A549 (cell line): ENCODE measurements at regions not wholly inside any gene's neighbourhood (a gene's known extent, or its start where the extent isn't known, plus 50 kb on each side); places are given as distances from the start of the nearest gene placed in this dataset.

Experiments
- ATAC-seq, 2 experiments: fragments of 200-7000 bp in 1 of 2; fragments of >200 bp in 1 of 2; cut with Nextera tagmentation in 1 of 2; cut with Tn5 transposase in 1 of 2; 3 replicates each; pipeline versions ENCODE4 v1.8.0 to v1.9.1; 2018 to 2020; ENCODE audit warnings: mild to moderate bottlenecking in 1 of 2, moderate library complexity in 1 of 2
- CTCF ChIA-PET: fragments of 300-600 bp; sonication (Branson Sonifier 250); formaldehyde crosslinking; extraction: SDS; loops from one replicate; lab custom pipeline; 2021; ENCODE audit warnings: antibody characterized with exemption, inconsistent platforms; lab: Yijun Ruan, JAX
- POLR2A ChIA-PET: fragments of 350-600 bp; formaldehyde crosslinking; extraction: SDS; loops from one replicate; lab custom pipeline; 2021; ENCODE audit warnings: antibody characterized with exemption, inconsistent platforms; lab: Yijun Ruan, JAX
- DNase-seq, 2 experiments: peaks; one replicate each; pipeline versions ENCODE4 v3.0.0 to v3.0.0-alpha.2; 2011 to 2016; ENCODE audit warnings: low read depth in 1 of 2, low spot score in 1 of 2
- FAIRE-seq: peaks from 2 replicates; lab custom pipeline; 2011; peaks lifted over from hg19 to GRCh38; lab: Jason Lieb, UNC
- H3K27ac ChIP-seq, 2 experiments: fragments of >200 bp; sonication (Bioruptor Twin); formaldehyde crosslinking; 3 replicates each; pipeline ENCODE4 v1.5.1; 2016 to 2017
- H3K4me1 ChIP-seq: fragments of >200 bp; sonication (Bioruptor Twin); formaldehyde crosslinking; 3 replicates; pipeline ENCODE4 v1.6.1; 2016
- H3K4me2 ChIP-seq: fragments of >200 bp; sonication (Bioruptor Twin); formaldehyde crosslinking; 3 replicates; pipeline ENCODE4 v1.6.1; 2016
- H3K4me3 ChIP-seq: fragments of >200 bp; sonication (Bioruptor Twin); formaldehyde crosslinking; 3 replicates; pipeline ENCODE4 v1.5.1; 2016
- H3K9me3 ChIP-seq: fragments of >200 bp; sonication (Bioruptor Twin); formaldehyde crosslinking; 3 replicates; pipeline ENCODE4 v1.6.1; 2016
- ATOH8 ChIP-seq: fragments of 250-450 bp; sonication (Bioruptor Pico); IDR thresholded peaks from 2 replicates; pipeline ENCODE4 v1.5.0; 2020; ENCODE audit warnings: low read depth, mild to moderate bottlenecking, moderate library complexity
- CBX8 ChIP-seq: fragments of 200-600 bp; sonication (generic); IDR thresholded peaks from 2 replicates; pipeline ENCODE4 v1.6.1; 2016
- CHD2 ChIP-seq: fragments of 150-350 bp; IDR thresholded peaks from 2 replicates; pipeline ENCODE4 v1.6.1; 2014; ENCODE audit warnings: low read length; ENCODE audit not compliant: partially characterized antibody
- CHD4 ChIP-seq: fragments of 200-600 bp; sonication (generic); IDR thresholded peaks from 2 replicates; pipeline ENCODE4 v1.6.1; 2016; ENCODE audit warnings: antibody characterized with exemption, mild to moderate bottlenecking, borderline replicate concordance
- ELK1 ChIP-seq: fragments of 150-350 bp; IDR thresholded peaks from 2 replicates; pipeline ENCODE4 v1.6.1; 2014; ENCODE audit warnings: low read depth, mild to moderate bottlenecking, low read length
- FOSL2 ChIP-seq, 2 experiments: fragments of 450-650 bp in 1 of 2; fragments of >200 bp in 1 of 2; sonication (Bioruptor Twin) in 1 of 2; formaldehyde crosslinking; IDR thresholded peaks; 2 replicates each; pipeline versions ENCODE4 v1.5.0 to v1.6.1; 2016 to 2020; ENCODE audit warnings: mild to moderate bottlenecking in 1 of 2, moderate library complexity in 1 of 2
- FOXS1 ChIP-seq: fragments of 250-450 bp; sonication (Bioruptor Pico); IDR thresholded peaks from 2 replicates; pipeline ENCODE4 v1.5.0; 2020; ENCODE audit warnings: mild to moderate bottlenecking, moderate library complexity
- HDAC2 ChIP-seq: fragments of 200-600 bp; sonication (generic); IDR thresholded peaks from 2 replicates; pipeline ENCODE4 v1.6.1; 2016
- HOXA7 ChIP-seq: fragments of 250-450 bp; sonication (Bioruptor Pico); IDR thresholded peaks from 2 replicates; pipeline ENCODE4 v1.5.0; 2020; ENCODE audit warnings: mild to moderate bottlenecking, moderate library complexity
- JUNB ChIP-seq: fragments of >200 bp; sonication (Bioruptor Twin); formaldehyde crosslinking; IDR thresholded peaks from 2 replicates; pipeline ENCODE4 v1.6.1; 2016
- KDM5A ChIP-seq: fragments of 200-600 bp; sonication (generic); IDR thresholded peaks from 2 replicates; pipeline ENCODE4 v1.6.1; 2016; ENCODE audit warnings: antibody characterized with exemption, mild to moderate bottlenecking
- MAZ ChIP-seq: fragments of 150-350 bp; IDR thresholded peaks from 2 replicates; pipeline ENCODE4 v1.6.1; 2014; ENCODE audit warnings: antibody characterized with exemption, low read depth, low read length, borderline replicate concordance
- NFE2L2 ChIP-seq: fragments of 150-350 bp; conservative IDR thresholded peaks from 2 replicates; pipeline ENCODE4 v1.6.1; 2014; ENCODE audit warnings: low read length
- NR3C1 ChIP-seq: fragments of >200 bp; sonication (Bioruptor Twin); formaldehyde crosslinking; IDR thresholded peaks from 3 replicates; pipeline ENCODE4 v1.6.1; 2017
- RARB ChIP-seq: fragments of 250-450 bp; sonication (Bioruptor Pico); IDR thresholded peaks from 2 replicates; pipeline ENCODE4 v1.8.0; 2021; ENCODE audit warnings: mild to moderate bottlenecking, moderate library complexity
- SREBF2 ChIP-seq: fragments of 450-650 bp; IDR thresholded peaks from 2 replicates; pipeline ENCODE4 v1.6.1; 2014; ENCODE audit warnings: mild to moderate bottlenecking, moderate library complexity
- TFCP2L1 ChIP-seq: fragments of 250-450 bp; sonication (Bioruptor Pico); IDR thresholded peaks from 2 replicates; pipeline ENCODE4 v1.5.0; 2021; ENCODE audit warnings: mild to moderate bottlenecking
- TP53 ChIP-seq: fragments of 250-450 bp; sonication (Bioruptor Pico); IDR thresholded peaks from 2 replicates; pipeline ENCODE4 v1.5.0; 2021; ENCODE audit warnings: mild to moderate bottlenecking, moderate library complexity
- ZSCAN20 ChIP-seq: fragments of 250-450 bp; sonication (Bioruptor Pico); IDR thresholded peaks from 2 replicates; pipeline ENCODE4 v1.8.0; 2022; ENCODE audit warnings: mild to moderate bottlenecking, moderate library complexity
- WGBS: methylation state at CpG from one replicate; pipeline ENCODE4 v1.1.6; 2017; ENCODE audit errors: missing lambda C conversion rate; 5-methylcytosine and 5-hydroxymethylcytosine counted together
- TF ChIP-seq, protein P1 (sequence below): fragments of >200 bp; sonication (Bioruptor Twin); formaldehyde crosslinking; IDR thresholded peaks from 3 replicates; pipeline ENCODE4 v1.6.1; 2016
- TF ChIP-seq, protein P2 (sequence below): fragments of 450-650 bp; IDR thresholded peaks from 2 replicates; pipeline ENCODE4 v1.6.1; 2014; ENCODE audit warnings: antibody characterized with exemption

DNA sequence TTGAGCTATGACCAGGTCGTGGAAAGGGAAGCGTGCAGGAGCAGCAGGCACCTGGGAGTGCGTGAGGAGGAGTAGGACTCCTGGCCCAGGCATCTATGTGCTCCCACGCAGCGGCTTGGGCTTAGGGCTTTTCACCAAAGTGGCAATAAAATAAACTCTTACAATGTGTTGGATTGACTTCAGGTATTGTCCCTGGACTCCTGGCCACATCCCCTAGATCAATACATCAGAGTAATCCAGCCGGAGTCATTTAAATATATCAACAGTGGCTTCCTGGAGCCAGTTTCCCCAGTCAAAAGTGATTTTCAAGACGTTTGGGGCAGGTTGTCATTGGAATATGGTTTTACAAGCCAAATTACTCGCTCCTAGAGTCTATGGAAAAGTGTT lies 344.4 kb downstream of the WDR11 start:
- no peak for TF ChIP-seq TFCP2L1
- H3K9me3 ChIP-seq: no peaks in the 10 kb centered on the region
- no peak for ATAC-seq
- H3K27ac ChIP-seq: no peak overlapping the region
- no peaks in the 10 kb centered on the region for H3K4me1 ChIP-seq
- no peak for FAIRE-seq
- H3K4me2 ChIP-seq: no peak overlapping the region
- ChIA-PET POLR2A (no interaction called here), CTCF (no interaction called here)
- no peak for DNase-seq
- 8% methylated on average over 8 of the region's 8 CpGs for WGBS
- no peak overlapping the region for H3K4me3 ChIP-seq

DNA sequence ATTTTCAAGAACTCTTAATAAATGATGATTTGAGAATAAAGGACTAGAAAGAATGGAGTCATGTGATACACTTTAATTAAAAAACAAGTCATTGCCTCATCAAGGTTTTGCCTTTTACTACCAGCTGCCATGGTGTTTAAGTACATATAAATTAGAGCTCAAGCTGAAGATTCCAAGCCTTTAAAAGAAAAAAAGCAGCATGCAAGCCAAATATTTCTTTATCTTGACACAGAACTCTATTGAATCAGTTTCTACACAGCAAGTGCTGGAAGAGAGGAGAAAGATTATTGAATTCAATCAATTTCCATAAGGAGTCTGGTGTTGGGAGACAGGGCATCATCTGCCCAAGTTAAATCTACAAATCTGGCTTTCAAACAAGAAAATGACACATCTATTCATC lies 347.9 kb downstream of the WDR11 start:
- Histone ChIP-seq H3K9me3 (no peaks in the 10 kb centered on the region), H3K4me3 (no peak overlapping the region), H3K4me2 (no peak overlapping the region), H3K27ac (no peak overlapping the region), H3K4me1 (no peaks in the 10 kb centered on the region)
- DNase-seq (no peak), ATAC-seq (no peak), FAIRE-seq (no peak)
- ChIA-PET CTCF (no interaction called here), POLR2A (no interaction called here)
- TF ChIP-seq CHD4 (no peak), ELK1 (no peak), HDAC2 (no peak), ZSCAN20 (CRISPR knock-in tag) (no peak), SREBF2 (no peak), TP53 (no peak), CHD2 (no peak), NFE2L2 (no peak), FOXS1 (CRISPR knock-in tag) (no peak), MAZ (no peak)
- TF ChIP-seq, protein P1, sequence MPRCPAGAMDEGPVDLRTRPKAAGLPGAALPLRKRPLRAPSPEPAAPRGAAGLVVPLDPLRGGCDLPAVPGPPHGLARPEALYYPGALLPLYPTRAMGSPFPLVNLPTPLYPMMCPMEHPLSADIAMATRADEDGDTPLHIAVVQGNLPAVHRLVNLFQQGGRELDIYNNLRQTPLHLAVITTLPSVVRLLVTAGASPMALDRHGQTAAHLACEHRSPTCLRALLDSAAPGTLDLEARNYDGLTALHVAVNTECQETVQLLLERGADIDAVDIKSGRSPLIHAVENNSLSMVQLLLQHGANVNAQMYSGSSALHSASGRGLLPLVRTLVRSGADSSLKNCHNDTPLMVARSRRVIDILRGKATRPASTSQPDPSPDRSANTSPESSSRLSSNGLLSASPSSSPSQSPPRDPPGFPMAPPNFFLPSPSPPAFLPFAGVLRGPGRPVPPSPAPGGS: no peak
- TF ChIP-seq, protein P2, sequence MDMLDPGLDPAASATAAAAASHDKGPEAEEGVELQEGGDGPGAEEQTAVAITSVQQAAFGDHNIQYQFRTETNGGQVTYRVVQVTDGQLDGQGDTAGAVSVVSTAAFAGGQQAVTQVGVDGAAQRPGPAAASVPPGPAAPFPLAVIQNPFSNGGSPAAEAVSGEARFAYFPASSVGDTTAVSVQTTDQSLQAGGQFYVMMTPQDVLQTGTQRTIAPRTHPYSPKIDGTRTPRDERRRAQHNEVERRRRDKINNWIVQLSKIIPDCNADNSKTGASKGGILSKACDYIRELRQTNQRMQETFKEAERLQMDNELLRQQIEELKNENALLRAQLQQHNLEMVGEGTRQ: no peak

DNA sequence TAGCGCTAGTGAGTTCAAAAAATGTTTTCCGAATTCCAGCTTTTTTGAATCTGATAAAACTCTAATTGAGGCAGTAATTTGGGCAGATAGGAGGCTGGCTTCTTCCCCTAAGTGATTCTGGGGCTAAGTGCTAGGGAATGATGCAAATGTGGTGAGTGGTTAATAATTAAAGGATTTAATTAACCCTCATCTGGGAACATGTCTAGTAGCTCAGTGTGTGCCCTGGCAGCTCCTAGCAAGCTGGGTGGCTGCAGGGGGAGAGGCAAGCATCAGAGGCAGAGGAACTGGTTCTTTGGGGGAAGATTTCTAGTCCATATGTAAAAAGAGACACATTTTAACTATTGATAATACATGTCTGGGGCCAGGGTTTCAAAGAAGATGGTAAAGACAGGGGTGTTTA lies 354.5 kb downstream of the WDR11 start:
- no peak for ATAC-seq
- CTCF ChIA-PET: no interaction called here

GRCh38 chr10:121211446-121211845 lies 360.3 kb downstream of the WDR11 start:
- 8% methylated on average over 2 of the region's 2 CpGs for WGBS

More for the DNA sequence above, 354.5 kb downstream of the WDR11 start:
- no peak for TF ChIP-seq RARB
- TF ChIP-seq NR3C1: no peak
- Histone ChIP-seq H3K4me2 (no peak overlapping the region), H3K27ac (no peak overlapping the region), H3K9me3 (no peaks in the 10 kb centered on the region), H3K4me1 (no peaks in the 10 kb centered on the region), H3K4me3 (no peak overlapping the region)
- DNase-seq (no peak), FAIRE-seq (no peak)
- WGBS: 25% methylated on average over 2 of the region's 2 CpGs
- POLR2A ChIA-PET: no interaction called here

More at GRCh38 chr10:121211446-121211845, 360.3 kb downstream of the WDR11 start:
- no peak overlapping the region for H3K4me3 ChIP-seq
- CTCF ChIA-PET: no interaction called here
- no peaks in the 10 kb centered on the region for H3K9me3 ChIP-seq
- POLR2A ChIA-PET: no interaction called here
- no peak for FAIRE-seq
- H3K27ac ChIP-seq: no peak overlapping the region
- TF ChIP-seq KDM5A (no peak), HOXA7 (CRISPR knock-in tag) (no peak), ATOH8 (CRISPR knock-in tag) (no peak), CHD4 (no peak), CBX8 (no peak), NFE2L2 (no peak), FOSL2 (IDR thresholded peaks at IDR 0.05) (no peak), FOSL2 (CRISPR knock-in tag; IDR thresholded peaks at IDR 0.05) (no peak), JUNB (no peak), RARB (no peak)
- TF ChIP-seq, protein P2: no peak
- TF ChIP-seq, all 56 proteins: peak for 0
- H3K4me1 ChIP-seq: no peaks in the 10 kb centered on the region
- no peak overlapping the region for H3K4me2 ChIP-seq
- ATAC-seq: no peak
- no peak for DNase-seq
